AG04449 (cell line): ENCODE measurements at regions not wholly inside any gene's neighbourhood (a gene's known extent, or its start where the extent isn't known, plus 50 kb on each side); places are given as distances from the start of the nearest gene placed in this dataset.

Experiments
- CTCF ChIA-PET: fragments of 350-600 bp; formaldehyde crosslinking; extraction: SDS; loops from one replicate; lab custom pipeline; 2021; ENCODE audit warnings: antibody characterized with exemption; lab: Yijun Ruan, JAX
- POLR2A ChIA-PET: fragments of 400-600, 350-600 bp; formaldehyde crosslinking; extraction: SDS; loops from one replicate; lab custom pipeline; 2020; ENCODE audit warnings: antibody characterized with exemption, inconsistent platforms; lab: Yijun Ruan, JAX
- DNase-seq: peaks from one replicate; pipeline ENCODE4 v3.0.0-alpha.2; 2010; ENCODE audit warnings: low read depth, low spot score
- H3K4me3 ChIP-seq: 2 replicates; pipeline ENCODE4 v1.5.1; 2011; ENCODE audit warnings: low read depth, mild to moderate bottlenecking, control low read depth, low read length
- CTCF ChIP-seq: IDR thresholded peaks from one replicate; pipeline ENCODE4 v1.5.1; 2011; ENCODE audit warnings: mild to moderate bottlenecking, moderate library complexity, low read length, control low read depth, inconsistent platforms; ENCODE audit not compliant: insufficient read depth; ENCODE audit errors: missing control alignments

DNA sequence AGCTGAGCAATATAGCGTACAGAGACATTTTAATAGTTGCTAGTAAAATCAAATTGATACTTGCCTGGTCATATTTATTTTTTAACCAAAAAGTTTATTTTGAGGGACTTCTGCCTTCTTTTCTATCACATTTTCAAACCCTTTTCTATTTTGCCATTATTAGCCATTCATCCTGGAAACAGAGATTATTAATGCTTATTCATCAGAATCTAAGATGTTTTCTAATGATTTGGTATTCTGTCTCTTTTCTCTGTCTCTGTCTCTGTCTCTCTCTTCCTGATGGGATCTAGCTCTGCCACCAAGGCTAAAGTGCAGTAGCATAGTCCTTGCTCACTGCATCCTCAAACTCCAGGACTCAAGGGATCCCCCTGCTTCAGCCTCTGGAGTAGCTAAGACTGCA, 871.3 kb upstream of the CDH8 start:
- no peak overlapping the region for H3K4me3 ChIP-seq
- CTCF ChIA-PET = no interaction called here
- TF ChIP-seq CTCF = no peak
- no peak for DNase-seq
- POLR2A ChIA-PET = no interaction called here

GRCh38 chr16:62903961-62904502, 867.8 kb upstream of the CDH8 start:
- CTCF ChIA-PET = no interaction called here
- TF ChIP-seq CTCF = no peak
- no peak overlapping the region for H3K4me3 ChIP-seq
- no peak for DNase-seq
- POLR2A ChIA-PET = no interaction called here

DNA sequence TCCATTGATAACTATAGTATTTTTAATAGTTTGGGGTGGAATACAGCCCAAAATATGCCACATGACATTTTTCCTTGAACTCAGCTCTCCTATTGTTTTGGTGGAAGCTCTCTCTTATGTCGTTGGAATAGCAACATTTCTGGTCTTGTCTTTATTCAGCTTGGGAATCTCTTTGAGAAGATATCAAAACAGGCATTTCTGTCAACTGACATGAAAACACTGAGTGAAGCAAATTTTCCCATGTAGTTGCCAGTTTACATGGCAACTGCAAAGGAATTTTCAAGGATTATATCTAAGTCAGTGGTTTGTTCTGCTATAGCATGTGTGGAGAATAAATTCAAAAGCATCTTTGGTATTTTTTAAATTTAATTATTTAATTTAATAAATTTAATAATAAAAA, 863.5 kb upstream of the CDH8 start:
- no peak for DNase-seq
- no peak overlapping the region for H3K4me3 ChIP-seq
- ChIA-PET CTCF (no interaction called here), POLR2A (no interaction called here)
- no peak for TF ChIP-seq CTCF

- no peak for TF ChIP-seq CTCF
- no peak overlapping the region for H3K4me3 ChIP-seq
- no peak for DNase-seq
- ChIA-PET POLR2A (no interaction called here), CTCF (no interaction called here)
Measured at GRCh38 chr16:62889097-62889496, 852.9 kb upstream of the CDH8 start.

- DNase-seq = no peak
- ChIA-PET CTCF (no interaction called here), POLR2A (no interaction called here)
- no peak for TF ChIP-seq CTCF
- H3K4me3 ChIP-seq = no peak overlapping the region
Measured at GRCh38 chr16:62883509-62883908, 847.3 kb upstream of the CDH8 start.

DNA sequence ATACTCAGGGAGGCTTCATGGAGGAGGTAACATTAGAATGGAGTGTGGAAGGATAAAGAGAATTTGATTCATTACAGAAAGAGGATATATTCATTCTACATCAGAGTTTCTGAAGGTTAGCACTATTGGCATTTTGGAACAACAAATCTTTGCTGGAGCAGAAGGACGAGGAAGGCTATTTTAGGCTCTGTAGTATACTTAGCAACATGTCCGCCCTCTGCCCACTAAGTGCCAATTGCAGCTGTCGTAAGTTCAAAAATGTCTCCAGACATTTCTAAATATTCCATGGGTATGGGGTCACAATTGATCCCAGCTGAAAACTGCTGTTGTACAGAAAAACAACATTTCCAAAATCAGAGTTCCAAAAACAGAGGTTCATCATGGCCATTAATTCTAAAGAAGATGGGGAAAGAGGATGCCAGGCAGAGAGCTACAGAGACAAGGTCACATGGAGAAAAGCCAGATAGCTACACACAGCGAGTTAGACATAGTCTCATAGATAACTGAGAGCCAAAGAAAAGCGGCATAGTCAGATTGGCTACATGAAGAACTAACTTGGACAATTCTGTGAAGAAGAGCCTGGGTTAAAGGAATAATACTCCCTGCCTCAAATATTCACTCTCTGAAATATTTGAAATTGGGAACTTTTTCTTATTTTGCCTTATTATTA, 846.4 kb upstream of the CDH8 start:
- no peak for DNase-seq
- ChIA-PET POLR2A (no interaction called here), CTCF (no interaction called here)
- no peak for TF ChIP-seq CTCF
- H3K4me3 ChIP-seq = no peak overlapping the region
